ENCODE measurements at regions not wholly inside any gene's neighbourhood (a gene's known extent, or its start where the extent isn't known, plus 50 kb on each side); places are given as distances from the start of the nearest gene placed in this dataset.
"Not testable (repeated sequence)": the region's sequence is repeated elsewhere in the genome, so short reads cannot be mapped to it uniquely, and the experiment has no call there.

GRCh38 chr6:4413073-4413472 is 277.7 kb upstream of the ECI2 start:
- no peaks in the 10 kb centered on the region for H3K27me3 ChIP-seq
- 52 to 69% methylated on average over 3 of the region's 3 CpGs for WGBS, 2 donors

GRCh38 chr6:4412488-4412887 is 277.1 kb upstream of the ECI2 start:
- H3K4me1 ChIP-seq, result no peaks in the 10 kb centered on the region
- no peak overlapping the region for H3K4me3 ChIP-seq
- ATAC-seq (no peak), DNase-seq (no peak)
- WGBS, 2 donors, result 74 to 91% methylated on average over 2 of the region's 2 CpGs
- TF ChIP-seq POLR2A (IDR thresholded peaks at IDR 0.05) (no peak), CTCF (IDR thresholded peaks at IDR 0.05) (no peak)
- H3K27ac ChIP-seq, result no peak overlapping the region
- H3K9me3 ChIP-seq, result no peaks in the 10 kb centered on the region
- intact Hi-C loops (cut with DNase I), result no loop called here
- H3K27me3 ChIP-seq, result no peaks in the 10 kb centered on the region
- no peaks in the 10 kb centered on the region for H3K36me3 ChIP-seq (replicated peaks in 1 of 2; ENCODE audit: insufficient read depth in 1 of 2, low read depth in 2 of 2)

More at GRCh38 chr6:4413073-4413472, 277.7 kb upstream of the ECI2 start:
- Histone ChIP-seq H3K36me3 (replicated peaks in 1 of 2; ENCODE audit: insufficient read depth in 1 of 2, low read depth in 2 of 2) (no peaks in the 10 kb centered on the region), H3K4me3 (no peak overlapping the region), H3K27ac (no peak overlapping the region), H3K9me3 (no peaks in the 10 kb centered on the region), H3K4me1 (no peaks in the 10 kb centered on the region)
- ATAC-seq (no peak), DNase-seq (no peak)
- TF ChIP-seq CTCF (IDR thresholded peaks at IDR 0.05) (no peak), POLR2A (IDR thresholded peaks at IDR 0.05) (no peak)
- intact Hi-C loops (cut with DNase I), result no loop called here

GRCh38 chr6:4412077-4412476 is 276.7 kb upstream of the ECI2 start:
- TF ChIP-seq POLR2A (IDR thresholded peaks at IDR 0.05), result no peak
- TF ChIP-seq CTCF (IDR thresholded peaks at IDR 0.05), result no peak
- 37 to 40% methylated on average over 2 of the region's 2 CpGs for WGBS, 2 donors
- DNase-seq (no peak), ATAC-seq (no peak)
- Histone ChIP-seq H3K4me3 (no peak overlapping the region), H3K36me3 (replicated peaks in 1 of 2; ENCODE audit: insufficient read depth in 1 of 2, low read depth in 2 of 2) (no peaks in the 10 kb centered on the region), H3K27ac (no peak overlapping the region), H3K4me1 (no peaks in the 10 kb centered on the region), H3K27me3 (no peaks in the 10 kb centered on the region), H3K9me3 (no peaks in the 10 kb centered on the region)
- intact Hi-C loops (cut with DNase I), result no loop called here

GRCh38 chr6:4407710-4408109 is 272.3 kb upstream of the ECI2 start:
- ATAC-seq; H3K36me3 ChIP-seq (replicated peaks in 1 of 2; ENCODE audit: insufficient read depth in 1 of 2, low read depth in 2 of 2); H3K27ac ChIP-seq; H3K9me3 ChIP-seq; H3K4me3 ChIP-seq; H3K27me3 ChIP-seq; DNase-seq; H3K4me1 ChIP-seq; intact Hi-C loops (cut with DNase I): not testable (repeated sequence)
- WGBS, 2 donors, result 79 to 81% methylated on average over 1 of the region's 1 CpG

GRCh38 chr6:4405621-4406212 is 270.3 kb upstream of the ECI2 start:
- Histone ChIP-seq H3K36me3 (replicated peaks in 1 of 2; ENCODE audit: insufficient read depth in 1 of 2, low read depth in 2 of 2) (no peaks in the 10 kb centered on the region), H3K27ac (no peak overlapping the region), H3K9me3 (no peaks in the 10 kb centered on the region), H3K4me1 (peaks cover 3% of the 10 kb centered on the region), H3K27me3 (no peaks in the 10 kb centered on the region), H3K4me3 (no peak overlapping the region)
- intact Hi-C loops (cut with DNase I), result no loop called here
- ATAC-seq (no peak), DNase-seq (no peak)
- TF ChIP-seq CTCF (IDR thresholded peaks at IDR 0.05), result no peak
- TF ChIP-seq POLR2A (IDR thresholded peaks at IDR 0.05), result no peak
- WGBS, 2 donors, result 71 to 78% methylated on average over 3 to 11 of the region's 11 CpGs

Measured in body of pancreas (tissue), 4 donors.